ENCODE measurements at regions not wholly inside any gene's neighbourhood (a gene's known extent, or its start where the extent isn't known, plus 50 kb on each side); places are given as distances from the start of the nearest gene placed in this dataset.

GRCh38 chr6:132961610-132962009, 147.2 kb downstream of the RPS12 start:
- Histone ChIP-seq H3K36me3 (ENCODE audit: control insufficient read depth, insufficient read depth, low read length) (no peaks in the 10 kb centered on the region), H3K4me3 (ENCODE audit: low read depth, low read length) (no peak overlapping the region), H3K9me3 (ENCODE audit: control insufficient read depth, insufficient read depth, low read depth, low read length) (no peaks in the 10 kb centered on the region), H3K27me3 (ENCODE audit: control insufficient read depth, insufficient read depth, low read length) (no peaks in the 10 kb centered on the region; the same call in 1 of the 2 replicates), H3K9ac (ENCODE audit: low read length) (no peak overlapping the region), H3K27ac (ENCODE audit: low read depth, low read length) (no peak overlapping the region), H3K4me1 (ENCODE audit: control insufficient read depth, insufficient read depth, low read length) (peaks cover 15% of the 10 kb centered on the region)

- H3K27ac ChIP-seq (ENCODE audit: low read depth, low read length) = no peak overlapping the region
- H3K4me1 ChIP-seq (ENCODE audit: control insufficient read depth, insufficient read depth, low read length) = peaks cover 25% of the 10 kb centered on the region
- no peaks in the 10 kb centered on the region for H3K36me3 ChIP-seq (ENCODE audit: control insufficient read depth, insufficient read depth, low read length)
- H3K9ac ChIP-seq (ENCODE audit: low read length) = no peak overlapping the region
- no peak overlapping the region for H3K4me3 ChIP-seq (ENCODE audit: low read depth, low read length)
- H3K9me3 ChIP-seq (ENCODE audit: control insufficient read depth, insufficient read depth, low read depth, low read length) = no peaks in the 10 kb centered on the region
- H3K27me3 ChIP-seq (ENCODE audit: control insufficient read depth, insufficient read depth, low read length) = no peaks in the 10 kb centered on the region; the same call in 1 of the 2 replicates
Measured at GRCh38 chr6:132962936-132963868, 148.8 kb downstream of the RPS12 start.

GRCh38 chr6:132964101-132964867, 149.9 kb downstream of the RPS12 start:
- Histone ChIP-seq H3K4me1 (ENCODE audit: control insufficient read depth, insufficient read depth, low read length) (peaks cover 33% of the 10 kb centered on the region), H3K27me3 (ENCODE audit: control insufficient read depth, insufficient read depth, low read length) (no peaks in the 10 kb centered on the region), H3K36me3 (ENCODE audit: control insufficient read depth, insufficient read depth, low read length) (no peaks in the 10 kb centered on the region), H3K4me3 (ENCODE audit: low read depth, low read length) (no peak overlapping the region), H3K9me3 (ENCODE audit: control insufficient read depth, insufficient read depth, low read depth, low read length) (no peaks in the 10 kb centered on the region), H3K27ac (ENCODE audit: low read depth, low read length) (no peak overlapping the region), H3K9ac (ENCODE audit: low read length) (no peak overlapping the region)

DNA sequence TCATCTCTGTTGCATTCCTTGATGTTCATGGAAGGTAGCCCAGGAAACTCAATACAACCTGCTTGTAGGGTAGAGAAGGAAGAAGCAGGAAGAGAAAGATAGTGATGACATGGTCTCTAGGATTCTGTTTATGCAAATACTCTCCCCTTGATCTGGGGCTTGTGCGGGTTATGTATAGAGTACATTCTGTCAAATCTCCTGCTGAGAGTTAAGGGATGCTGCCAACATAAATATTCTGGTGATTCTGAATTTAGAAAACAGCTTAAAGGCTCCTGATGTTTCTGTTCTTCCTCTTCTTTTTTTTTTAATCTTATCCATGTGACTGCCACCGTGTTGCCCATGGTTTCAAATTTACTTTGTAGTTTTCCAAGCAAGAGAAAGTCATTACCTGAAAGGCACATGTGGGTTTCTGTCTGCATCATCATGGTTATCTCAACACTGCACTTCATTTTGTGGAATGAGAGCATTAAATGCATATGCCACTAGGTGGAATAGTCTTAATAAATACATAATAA, 150.6 kb downstream of the RPS12 start:
- no peaks in the 10 kb centered on the region for H3K36me3 ChIP-seq (ENCODE audit: control insufficient read depth, insufficient read depth, low read length)
- no peak overlapping the region for H3K27ac ChIP-seq (ENCODE audit: low read depth, low read length)
- no peak overlapping the region for H3K9ac ChIP-seq (ENCODE audit: low read length)
- no peaks in the 10 kb centered on the region for H3K9me3 ChIP-seq (ENCODE audit: control insufficient read depth, insufficient read depth, low read depth, low read length)
- peaks cover 40% of the 10 kb centered on the region for H3K4me1 ChIP-seq (ENCODE audit: control insufficient read depth, insufficient read depth, low read length)
- no peaks in the 10 kb centered on the region for H3K27me3 ChIP-seq (ENCODE audit: control insufficient read depth, insufficient read depth, low read length)
- no peak overlapping the region for H3K4me3 ChIP-seq (ENCODE audit: low read depth, low read length)

DNA sequence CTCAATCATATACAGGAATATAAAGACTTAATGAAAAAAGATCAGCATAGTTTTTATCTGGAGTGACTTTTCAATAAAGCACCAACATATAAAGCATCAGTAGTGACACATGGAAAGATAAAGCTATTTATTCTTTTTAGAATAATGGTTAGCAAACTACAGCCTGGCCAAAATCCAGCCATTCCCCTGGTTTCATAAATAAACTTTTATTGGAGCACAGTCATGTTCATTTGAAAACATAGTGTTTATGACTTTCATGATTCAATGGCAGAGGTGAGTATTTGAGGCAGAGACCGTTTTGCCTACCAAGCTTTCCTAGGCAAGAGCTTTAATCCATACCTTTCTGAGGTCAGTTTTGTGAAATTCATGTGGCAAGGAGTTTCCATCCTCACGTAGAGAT, 153.5 kb downstream of the RPS12 start:
- peaks cover 29% of the 10 kb centered on the region for H3K4me1 ChIP-seq (ENCODE audit: control insufficient read depth, insufficient read depth, low read length)
- no peaks in the 10 kb centered on the region for H3K9me3 ChIP-seq (ENCODE audit: control insufficient read depth, insufficient read depth, low read depth, low read length)
- no peak overlapping the region for H3K4me3 ChIP-seq (ENCODE audit: low read depth, low read length)
- no peak overlapping the region for H3K9ac ChIP-seq (ENCODE audit: low read length)
- no peaks in the 10 kb centered on the region for H3K27me3 ChIP-seq (ENCODE audit: control insufficient read depth, insufficient read depth, low read length)
- no peaks in the 10 kb centered on the region for H3K36me3 ChIP-seq (ENCODE audit: control insufficient read depth, insufficient read depth, low read length)
- H3K27ac ChIP-seq (ENCODE audit: low read depth, low read length) = no peak overlapping the region

- H3K9me3 ChIP-seq (ENCODE audit: control insufficient read depth, insufficient read depth, low read depth, low read length) = no peaks in the 10 kb centered on the region
- H3K4me1 ChIP-seq (ENCODE audit: control insufficient read depth, insufficient read depth, low read length) = peaks cover 30% of the 10 kb centered on the region
- no peaks in the 10 kb centered on the region for H3K36me3 ChIP-seq (ENCODE audit: control insufficient read depth, insufficient read depth, low read length)
- H3K4me3 ChIP-seq (ENCODE audit: low read depth, low read length) = no peak overlapping the region
- no peaks in the 10 kb centered on the region for H3K27me3 ChIP-seq (ENCODE audit: control insufficient read depth, insufficient read depth, low read length)
- no peak overlapping the region for H3K9ac ChIP-seq (ENCODE audit: low read length)
- no peak overlapping the region for H3K27ac ChIP-seq (ENCODE audit: low read depth, low read length)
Measured at GRCh38 chr6:132968419-132968950, 154.1 kb downstream of the RPS12 start.

DNA sequence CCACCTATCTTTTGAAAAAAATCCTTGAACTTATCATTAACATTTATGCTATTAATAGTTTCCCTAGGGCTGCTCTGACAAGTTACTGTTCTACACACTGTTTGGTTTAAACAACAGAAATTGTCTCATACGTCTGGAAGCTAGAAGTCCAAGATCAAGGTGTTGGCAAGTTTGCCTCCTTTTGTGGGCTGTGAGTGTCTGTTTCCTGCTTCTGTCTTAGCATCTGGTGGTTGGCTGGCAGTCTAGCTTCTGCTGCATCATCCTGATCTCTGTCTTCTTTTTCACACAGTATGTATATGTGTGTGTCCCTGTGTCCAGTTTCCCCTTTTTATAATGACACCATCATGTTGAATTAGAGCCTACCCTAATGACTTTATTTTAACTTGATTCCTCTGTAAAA, 154.8 kb downstream of the RPS12 start:
- Histone ChIP-seq H3K4me1 (ENCODE audit: control insufficient read depth, insufficient read depth, low read length) (peaks cover 34% of the 10 kb centered on the region), H3K27ac (ENCODE audit: low read depth, low read length) (no peak overlapping the region), H3K4me3 (ENCODE audit: low read depth, low read length) (no peak overlapping the region), H3K9me3 (ENCODE audit: control insufficient read depth, insufficient read depth, low read depth, low read length) (no peaks in the 10 kb centered on the region), H3K36me3 (ENCODE audit: control insufficient read depth, insufficient read depth, low read length) (no peaks in the 10 kb centered on the region), H3K27me3 (ENCODE audit: control insufficient read depth, insufficient read depth, low read length) (no peaks in the 10 kb centered on the region), H3K9ac (ENCODE audit: low read length) (no peak overlapping the region)

DNA sequence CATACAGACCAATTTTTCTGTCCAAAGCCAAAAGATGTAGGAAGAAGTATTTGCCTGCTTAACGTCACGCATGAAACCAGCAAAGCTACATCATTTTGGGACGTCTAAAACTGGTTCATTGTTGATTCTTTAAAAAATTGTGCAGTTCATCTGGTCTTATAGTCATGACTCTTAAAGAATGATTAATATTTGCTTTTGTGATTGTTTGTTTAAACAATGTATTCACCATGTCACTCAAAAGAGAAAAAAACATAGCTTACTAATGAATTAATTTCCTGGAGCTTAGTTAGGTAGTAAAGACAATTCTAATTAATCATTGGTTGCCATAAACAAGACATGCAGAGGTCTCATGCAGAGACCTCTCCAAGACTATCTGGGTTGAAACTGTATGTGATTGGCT, 157.3 kb downstream of the RPS12 start:
- H3K27me3 ChIP-seq (ENCODE audit: control insufficient read depth, insufficient read depth, low read length) = no peaks in the 10 kb centered on the region
- H3K9ac ChIP-seq (ENCODE audit: low read length) = no peak overlapping the region
- H3K4me3 ChIP-seq (ENCODE audit: low read depth, low read length) = no peak overlapping the region
- H3K9me3 ChIP-seq (ENCODE audit: control insufficient read depth, insufficient read depth, low read depth, low read length) = no peaks in the 10 kb centered on the region
- H3K4me1 ChIP-seq (ENCODE audit: control insufficient read depth, insufficient read depth, low read length) = peaks cover 34% of the 10 kb centered on the region
- H3K36me3 ChIP-seq (ENCODE audit: control insufficient read depth, insufficient read depth, low read length) = no peaks in the 10 kb centered on the region
- no peak overlapping the region for H3K27ac ChIP-seq (ENCODE audit: low read depth, low read length)

GRCh38 chr6:132972254-132972653, 157.9 kb downstream of the RPS12 start:
- H3K4me1 ChIP-seq (ENCODE audit: control insufficient read depth, insufficient read depth, low read length) = peaks cover 33% of the 10 kb centered on the region
- H3K9me3 ChIP-seq (ENCODE audit: control insufficient read depth, insufficient read depth, low read depth, low read length) = no peaks in the 10 kb centered on the region
- no peak overlapping the region for H3K4me3 ChIP-seq (ENCODE audit: low read depth, low read length)
- H3K9ac ChIP-seq (ENCODE audit: low read length) = no peak overlapping the region
- H3K36me3 ChIP-seq (ENCODE audit: control insufficient read depth, insufficient read depth, low read length) = no peaks in the 10 kb centered on the region
- H3K27ac ChIP-seq (ENCODE audit: low read depth, low read length) = no peak overlapping the region
- no peaks in the 10 kb centered on the region for H3K27me3 ChIP-seq (ENCODE audit: control insufficient read depth, insufficient read depth, low read length)

DNA sequence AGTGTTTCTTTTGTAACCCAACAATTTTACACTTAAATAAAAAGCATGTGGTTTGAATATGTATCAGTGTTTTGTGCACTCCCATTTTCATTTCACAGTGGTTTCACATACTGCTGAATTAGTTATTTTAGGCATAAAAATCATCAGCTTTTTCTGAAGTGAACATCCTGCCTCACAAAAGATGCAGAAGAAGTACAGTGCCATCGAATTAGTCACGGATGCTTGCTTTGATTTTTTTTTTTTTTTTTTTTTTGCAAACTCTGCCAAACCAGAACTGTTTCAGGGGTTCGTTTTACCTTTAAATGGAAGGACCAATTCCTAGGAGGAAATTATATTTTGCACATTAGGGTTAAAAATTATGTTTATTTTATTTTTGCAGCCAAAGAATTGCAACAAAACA, 158.6 kb downstream of the RPS12 start:
- H3K4me1 ChIP-seq (ENCODE audit: control insufficient read depth, insufficient read depth, low read length) = peaks cover 26% of the 10 kb centered on the region
- no peak overlapping the region for H3K27ac ChIP-seq (ENCODE audit: low read depth, low read length)

More for the DNA sequence above, 158.6 kb downstream of the RPS12 start:
- Histone ChIP-seq H3K9me3 (ENCODE audit: control insufficient read depth, insufficient read depth, low read depth, low read length) (no peaks in the 10 kb centered on the region), H3K9ac (ENCODE audit: low read length) (no peak overlapping the region), H3K27me3 (ENCODE audit: control insufficient read depth, insufficient read depth, low read length) (no peaks in the 10 kb centered on the region), H3K4me3 (ENCODE audit: low read depth, low read length) (no peak overlapping the region), H3K36me3 (ENCODE audit: control insufficient read depth, insufficient read depth, low read length) (no peaks in the 10 kb centered on the region)

All from HUES6 (cell line).